AG20443 (cell line): ENCODE measurements at regions not wholly inside any gene's neighbourhood (a gene's known extent, or its start where the extent isn't known, plus 50 kb on each side); places are given as distances from the start of the nearest gene placed in this dataset.
A peak's percentile ranks its signal among the peaks of the same experiment; 100 is the strongest.

Experiments
- DNase-seq: peaks from one replicate; pipeline ENCODE4 v3.0.0; 2012; ENCODE audit warnings: low spot score, mixed read lengths

DNA sequence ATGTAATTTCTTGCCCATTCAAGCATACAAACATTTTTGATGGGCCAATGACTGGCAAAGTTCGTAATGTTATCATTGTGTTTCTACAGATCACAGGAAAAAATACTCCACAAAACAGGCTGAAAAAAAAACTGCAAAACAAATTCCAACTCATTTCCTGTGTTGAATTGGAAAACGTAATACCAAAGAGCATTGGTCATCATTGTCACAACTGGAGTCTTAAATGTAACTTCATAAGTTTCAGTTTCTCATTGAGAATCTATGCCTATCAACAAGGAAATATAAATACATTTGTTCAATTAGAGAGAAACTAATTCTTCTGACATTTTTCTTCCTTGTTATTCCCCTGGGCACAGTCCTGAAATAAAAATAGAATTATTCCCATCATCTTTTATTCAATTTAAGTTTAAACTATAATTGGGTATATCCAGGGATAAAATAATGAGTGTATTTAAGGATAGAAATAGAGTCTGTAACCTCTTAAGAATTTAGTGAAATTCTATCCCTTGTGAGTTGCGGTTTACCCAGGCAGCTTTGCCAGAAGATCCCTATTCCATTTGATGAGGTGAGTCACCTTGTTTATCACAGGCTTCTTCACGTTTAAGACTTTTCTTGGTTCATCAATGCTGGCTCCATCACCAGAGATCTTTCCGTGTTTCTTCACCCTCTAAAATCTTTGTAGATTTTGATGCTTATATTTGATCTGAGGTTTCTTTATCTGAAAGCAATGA lies 112.7 kb upstream of the ITGA1 start:
- DNase-seq = peak; percentile 64

DNA sequence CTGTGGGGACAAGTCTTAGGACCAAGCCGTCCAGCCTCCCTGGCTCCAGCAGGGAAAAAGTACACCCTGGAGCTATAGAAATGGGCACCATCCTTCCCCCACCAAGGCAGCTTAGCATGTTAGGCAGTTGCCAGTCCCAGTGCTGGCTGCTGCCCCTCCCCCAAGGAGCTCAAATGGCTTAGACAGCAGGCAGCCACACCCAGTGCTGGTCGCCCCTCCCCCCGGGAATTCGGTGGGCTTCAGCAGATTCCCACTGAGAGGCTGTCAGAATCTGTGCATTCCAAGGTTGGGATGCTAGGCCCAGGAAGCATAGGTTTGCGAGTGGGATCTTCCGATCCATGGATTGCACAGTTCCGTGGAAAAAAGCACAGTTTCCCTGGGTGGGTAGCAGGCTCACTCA lies 105.2 kb upstream of the ITGA1 start:
- DNase-seq = no peak

DNA sequence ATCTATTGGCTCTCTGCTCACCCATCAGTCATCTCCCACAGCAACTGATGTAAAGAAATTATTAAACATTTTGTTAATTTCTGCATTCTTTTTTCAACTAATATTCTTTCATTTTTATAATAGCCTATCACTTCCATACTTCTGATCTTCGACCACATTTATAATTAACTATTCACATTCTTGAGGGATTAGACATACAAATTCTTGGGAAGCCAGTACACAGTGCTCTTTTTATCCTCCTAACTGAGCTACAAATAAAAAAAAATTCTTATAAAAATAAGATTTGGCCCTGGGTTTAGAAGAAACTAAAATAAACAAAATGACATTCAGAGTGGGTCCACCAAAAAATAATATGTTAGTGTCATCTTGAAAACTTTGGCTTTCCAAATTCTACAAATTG lies 103.7 kb upstream of the ITGA1 start:
- peak; percentile 18 for DNase-seq

DNA sequence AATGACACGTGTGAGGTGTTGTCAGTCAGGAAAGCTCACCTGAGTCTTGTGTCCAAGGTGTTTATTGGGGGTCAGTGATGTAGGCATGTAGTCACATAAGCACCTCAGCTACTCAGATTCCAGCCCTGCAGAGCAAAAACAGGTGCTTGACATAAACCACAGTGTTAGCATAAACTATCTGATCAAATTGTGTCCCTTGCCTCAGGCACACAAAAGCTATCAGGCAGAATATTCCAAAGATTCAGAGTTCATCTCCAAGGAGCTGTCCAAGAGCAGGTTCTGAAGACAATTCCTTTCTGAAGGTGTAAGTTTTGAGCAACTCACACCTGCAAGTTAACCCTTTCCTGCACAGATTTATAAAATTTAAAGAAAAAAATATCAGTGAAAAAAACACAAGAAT lies 102.2 kb upstream of the ITGA1 start:
- no peak for DNase-seq

DNA sequence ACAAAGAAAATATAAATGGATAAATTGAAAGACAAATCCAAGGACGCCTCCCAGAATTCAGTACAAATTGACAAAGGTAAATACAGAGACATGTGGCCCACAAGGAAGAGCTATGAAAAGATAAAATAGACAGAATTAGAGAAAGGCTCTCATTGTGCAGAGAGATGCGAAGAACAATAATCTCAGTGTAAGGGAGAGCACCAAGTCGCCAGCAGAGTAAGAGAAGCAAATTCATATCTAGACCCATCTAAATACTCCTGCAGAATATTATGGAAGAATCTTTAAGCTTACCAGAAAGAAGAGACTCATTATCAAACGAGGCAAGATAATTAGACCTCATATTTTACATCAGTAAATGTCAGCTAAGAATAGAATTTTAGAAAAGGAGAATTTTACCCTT lies 101.7 kb upstream of the ITGA1 start:
- DNase-seq = no peak

DNA sequence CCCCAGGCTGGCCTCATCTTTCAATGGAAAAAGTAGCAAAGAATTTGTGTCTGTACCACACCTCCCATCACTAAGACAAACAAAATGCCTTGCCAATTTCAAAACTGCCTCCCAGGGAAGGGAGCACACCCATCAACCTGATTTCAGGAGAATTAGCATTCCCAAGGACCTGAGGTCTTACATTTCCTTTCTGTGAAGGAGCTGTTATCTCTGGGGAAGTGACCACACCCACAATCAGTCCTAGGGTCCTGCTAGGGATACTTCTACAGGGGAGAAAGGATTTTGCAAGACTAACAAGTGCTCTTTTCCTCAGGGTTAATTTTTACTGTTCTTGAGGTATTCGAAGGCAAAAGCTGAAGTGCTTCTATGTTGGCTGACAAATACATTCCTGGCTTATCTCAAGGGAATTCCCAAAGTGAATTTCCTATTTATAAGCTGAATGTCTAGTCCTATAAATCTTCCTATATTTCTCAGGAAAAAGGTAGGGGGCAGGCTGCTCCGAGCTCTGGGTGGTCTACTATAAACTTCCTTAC lies 97.4 kb upstream of the ITGA1 start:
- DNase-seq = peak; percentile 17

DNA sequence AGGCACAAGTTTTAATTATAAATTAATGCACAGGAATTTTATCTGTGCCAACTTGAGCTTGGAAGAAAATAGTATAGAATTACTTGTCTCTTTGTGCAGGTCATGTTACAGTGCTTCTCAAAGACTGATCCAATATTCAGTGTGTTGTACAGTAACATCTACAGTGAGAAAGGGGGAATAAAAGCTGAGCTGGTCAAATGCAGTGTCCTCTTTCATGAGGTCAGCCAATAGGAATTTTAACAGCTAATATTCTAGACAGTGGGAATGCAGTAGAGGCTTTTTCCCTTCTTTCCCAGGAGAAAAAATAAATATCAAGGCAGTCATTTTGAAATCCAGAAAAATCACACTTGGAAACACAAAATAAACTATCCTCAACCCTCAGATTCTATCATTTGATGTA lies 95.7 kb upstream of the ITGA1 start:
- peak; percentile 58 for DNase-seq

DNA sequence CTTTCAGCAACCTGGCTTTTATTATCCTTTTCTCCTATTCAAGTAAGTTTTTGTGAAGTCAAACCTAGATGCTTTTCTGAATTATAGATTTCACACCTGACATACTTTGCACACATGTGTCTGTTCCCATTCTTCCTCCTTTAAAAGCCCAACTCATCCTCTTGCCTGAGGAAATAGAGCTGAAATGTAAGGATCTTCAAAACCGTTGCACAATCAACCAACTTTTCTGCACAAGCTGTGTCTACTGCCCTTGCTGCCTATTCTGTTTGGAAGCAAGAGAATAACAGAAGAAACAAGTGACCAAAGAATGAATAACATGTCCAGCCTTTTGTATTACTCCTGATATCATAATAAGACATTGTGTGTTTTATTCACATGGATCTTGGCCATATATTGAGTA lies 95.1 kb upstream of the ITGA1 start:
- DNase-seq = no peak

DNA sequence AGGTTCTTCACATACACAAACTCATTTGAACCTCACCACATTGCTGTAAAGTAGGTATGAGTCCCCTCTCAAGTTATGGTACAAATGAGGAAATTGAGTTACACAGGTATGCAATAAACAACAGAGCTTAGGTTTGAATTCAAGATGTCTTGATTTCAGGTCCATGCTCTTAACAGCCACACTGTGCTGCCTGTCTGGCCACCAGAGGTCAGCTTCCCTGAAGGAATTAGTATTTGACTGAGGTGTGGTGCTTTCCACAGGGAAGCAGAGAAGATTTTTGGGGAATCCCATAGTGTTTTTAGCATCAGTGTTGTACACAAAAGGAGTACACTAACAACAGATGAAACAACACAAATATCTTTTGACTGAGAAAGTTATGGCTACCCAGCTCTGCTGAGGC lies 94.4 kb upstream of the ITGA1 start:
- DNase-seq = peak; percentile 49

DNA sequence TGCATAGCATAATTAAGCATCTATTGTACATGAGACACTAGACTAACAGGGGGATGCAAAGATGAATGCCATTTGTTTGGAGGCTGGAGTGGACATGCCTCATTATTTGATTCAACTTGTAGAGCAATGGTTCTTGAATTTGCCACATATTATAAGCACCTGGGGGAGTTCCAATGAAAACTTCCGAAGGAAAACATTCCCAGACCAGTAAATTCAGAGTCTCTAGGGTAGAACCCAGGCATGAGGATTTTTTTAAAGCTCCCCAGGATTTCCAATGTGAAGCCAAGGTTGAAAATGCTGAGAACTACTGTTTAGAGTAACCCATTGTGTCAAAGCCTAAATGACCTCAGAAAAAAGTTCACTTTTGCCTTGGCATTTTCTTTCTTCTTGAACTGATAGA lies 93.9 kb upstream of the ITGA1 start:
- no peak for DNase-seq

DNA sequence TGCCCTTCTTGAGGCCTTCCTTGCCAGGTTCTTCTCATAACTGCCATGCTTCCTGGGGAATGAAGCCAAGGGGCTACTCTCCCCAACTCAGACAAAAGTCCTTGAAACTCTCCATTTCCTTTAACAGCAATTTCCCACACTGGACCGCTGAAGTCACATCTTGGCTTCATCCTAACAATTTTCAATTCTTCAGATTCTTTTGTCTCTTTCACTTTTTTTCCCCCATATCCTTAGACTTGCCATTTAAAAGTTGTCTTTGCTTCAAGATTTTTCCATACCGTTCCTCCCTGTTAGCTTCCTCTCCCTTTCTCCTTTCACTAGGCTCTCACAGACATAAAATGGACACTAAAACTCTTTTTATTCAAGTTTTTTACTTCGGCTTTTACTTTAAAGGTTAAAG lies 93.1 kb upstream of the ITGA1 start:
- DNase-seq = no peak

DNA sequence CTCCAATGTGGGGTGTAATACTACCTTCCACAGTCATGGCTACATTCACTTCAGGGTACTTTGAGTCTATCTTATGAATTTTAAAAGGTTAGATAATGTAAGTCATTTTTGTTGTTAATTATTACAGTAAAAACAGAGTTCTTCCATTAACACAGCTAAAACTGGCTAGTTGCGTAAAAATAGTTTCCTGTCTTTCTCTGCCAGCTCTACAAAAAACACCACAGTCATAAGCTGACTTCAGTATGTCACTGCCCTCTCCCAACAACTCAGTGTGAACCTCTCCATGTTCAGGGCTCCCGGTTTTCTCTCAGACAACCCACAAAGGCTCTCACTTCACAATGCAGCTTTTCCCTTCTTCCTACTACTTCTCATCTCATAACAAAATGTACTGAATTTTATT lies 84.8 kb upstream of the ITGA1 start:
- peak; percentile 33 for DNase-seq

DNA sequence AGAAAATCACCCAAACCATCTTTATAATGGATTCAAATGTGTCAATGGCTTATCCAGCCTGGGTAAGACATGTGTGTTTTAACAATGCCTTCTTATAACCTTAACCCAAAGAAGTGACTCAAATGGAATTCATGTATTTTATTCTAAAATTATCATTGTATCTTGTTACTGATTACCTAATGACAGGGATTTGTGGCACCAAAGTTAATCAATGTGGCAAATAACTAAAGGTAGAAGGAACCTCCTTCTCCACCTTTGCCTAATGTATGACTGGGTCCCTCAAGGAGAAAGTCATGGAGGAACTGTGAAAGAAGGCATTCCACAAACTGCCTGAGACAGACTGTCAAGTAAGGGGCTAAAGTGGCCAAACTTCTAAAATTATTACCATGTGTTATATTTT lies 84.4 kb upstream of the ITGA1 start:
- no peak for DNase-seq

DNA sequence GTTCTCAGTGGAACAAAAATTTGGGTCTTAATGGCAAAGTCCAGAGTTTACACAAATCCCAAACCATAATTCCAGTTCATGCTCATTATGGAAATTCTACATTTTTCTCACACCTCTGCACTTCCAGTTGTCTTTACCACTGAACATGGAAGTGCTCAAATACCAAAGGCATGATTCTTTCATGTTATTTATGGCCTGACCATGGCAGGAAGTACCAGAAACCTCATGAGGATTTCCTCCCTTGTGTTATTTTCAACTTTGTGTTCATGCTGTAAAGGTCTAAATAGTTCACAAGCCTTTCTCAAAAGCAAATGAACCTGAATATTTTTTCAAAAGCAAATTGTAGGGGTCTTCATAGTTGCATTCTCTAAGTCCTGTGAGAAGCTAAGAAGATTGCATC lies 82.0 kb upstream of the ITGA1 start:
- DNase-seq = no peak

DNA sequence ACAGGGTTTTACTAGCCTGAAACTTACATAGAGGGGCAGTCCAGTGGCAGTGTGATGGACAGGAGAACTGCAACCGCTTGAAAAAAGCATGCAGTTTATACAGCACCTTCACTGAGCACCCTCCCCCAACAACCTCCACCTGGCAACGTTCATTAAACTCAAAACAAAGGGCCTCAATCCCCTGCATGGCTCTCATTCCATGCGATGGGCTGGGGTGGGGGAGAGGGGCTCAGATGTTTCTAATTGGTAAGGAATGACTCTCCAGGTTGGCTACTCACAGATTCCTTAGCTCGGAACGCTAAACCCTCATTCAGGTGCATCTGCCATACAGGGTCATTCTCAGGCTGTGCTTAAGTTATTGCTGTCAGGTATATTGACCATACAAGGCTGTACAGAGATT lies 80.9 kb upstream of the ITGA1 start:
- DNase-seq = no peak

DNA sequence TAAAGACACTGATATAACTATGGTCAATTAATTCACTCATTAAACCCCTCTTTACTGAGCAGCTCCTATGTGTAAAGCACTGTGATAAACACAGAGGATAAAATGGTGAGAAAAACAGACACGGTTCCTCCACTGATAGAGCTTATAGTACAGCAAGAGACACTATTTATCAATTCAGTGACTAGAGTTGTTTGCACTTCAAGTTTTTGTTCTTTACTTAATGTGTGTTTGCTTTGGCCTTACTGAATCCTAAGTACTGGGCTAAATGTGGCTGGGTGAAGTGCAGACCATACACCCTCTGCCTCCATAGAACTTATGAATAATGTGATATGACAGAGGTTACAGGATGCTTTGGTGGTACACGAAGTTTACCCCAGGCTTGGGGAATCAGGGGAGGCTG lies 80.1 kb upstream of the ITGA1 start:
- no peak for DNase-seq

DNA sequence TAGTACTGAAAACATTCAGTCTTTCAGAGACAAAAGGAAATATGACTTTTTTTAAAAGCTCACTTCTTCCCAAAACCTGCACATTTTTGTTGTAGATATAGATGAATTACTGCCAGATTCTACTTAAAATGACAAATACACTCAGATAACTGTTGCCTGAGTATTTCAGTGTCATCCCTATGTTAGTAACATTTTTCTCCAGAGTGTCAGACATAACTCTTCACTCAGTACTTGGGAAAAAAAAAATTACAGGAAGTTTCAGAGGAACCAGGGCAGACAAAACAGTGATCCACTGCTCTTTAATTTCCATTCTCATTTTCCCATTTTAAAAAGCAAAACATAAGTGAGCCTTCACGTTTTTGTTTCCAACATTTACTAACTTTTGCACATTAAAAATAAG lies 79.3 kb upstream of the ITGA1 start:
- DNase-seq = no peak

DNA sequence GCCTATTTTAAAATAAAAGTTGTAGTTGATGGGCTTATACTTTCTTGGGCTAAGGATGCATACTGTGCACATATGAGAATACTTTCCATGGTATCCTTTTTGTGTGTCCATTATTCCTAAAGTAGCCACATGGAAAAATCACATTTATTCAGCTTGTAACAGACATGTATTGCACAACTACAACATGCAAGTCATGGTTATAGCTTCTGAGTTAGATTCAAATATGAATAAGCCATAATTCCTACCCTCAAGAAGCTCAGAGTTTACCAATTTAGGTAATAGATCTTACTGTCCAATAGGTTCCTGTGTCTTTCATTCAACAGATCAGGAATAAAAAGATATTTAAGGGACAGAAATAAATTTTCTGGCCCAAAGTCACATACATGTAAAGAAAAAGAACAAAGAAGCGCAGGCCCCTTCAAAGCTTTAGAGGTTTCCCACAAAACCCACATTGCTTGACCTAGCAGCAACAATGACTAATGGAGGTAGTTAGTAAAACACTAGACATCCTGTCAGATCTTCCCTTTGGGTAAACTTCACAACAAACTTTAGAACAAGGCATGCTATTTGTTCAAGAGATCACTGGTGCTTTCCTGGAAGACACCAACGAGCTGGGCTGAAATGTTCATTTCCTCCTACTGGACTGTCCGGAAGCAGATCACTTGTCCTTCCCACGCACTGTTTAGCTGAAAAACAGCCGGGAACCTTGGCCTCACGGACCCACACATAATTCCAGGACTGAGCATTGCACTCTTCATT lies 78.4 kb upstream of the ITGA1 start:
- DNase-seq = no peak

DNA sequence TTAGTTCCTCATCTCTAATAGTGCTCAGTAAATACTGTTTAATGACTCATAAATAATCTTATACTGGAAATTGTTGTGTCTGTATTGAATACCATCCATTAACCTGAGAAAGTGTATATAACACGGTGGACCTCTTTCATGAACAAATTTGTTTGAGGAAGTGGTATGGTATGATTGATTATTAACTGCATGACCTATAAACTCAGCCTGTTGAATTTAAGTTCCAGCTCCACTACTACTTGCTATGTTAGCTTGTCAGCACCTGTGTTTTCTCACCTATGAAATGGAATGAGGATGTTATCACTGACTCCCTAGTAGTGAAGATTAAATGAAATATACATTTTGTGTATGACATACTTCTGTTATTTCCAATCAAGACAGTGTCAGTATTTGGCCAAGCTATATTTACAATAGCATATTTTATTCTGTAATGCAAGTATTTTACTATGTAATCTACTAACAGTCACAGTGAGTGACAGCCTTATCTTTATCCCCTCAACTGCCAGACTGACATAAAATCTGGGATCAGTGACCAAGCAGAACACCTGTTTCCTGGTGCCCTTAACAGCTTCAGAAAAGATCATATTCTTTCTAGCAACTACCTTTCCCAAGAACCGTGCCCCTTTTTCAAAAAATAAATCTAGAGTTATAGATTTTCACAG lies 77.3 kb upstream of the ITGA1 start:
- DNase-seq = no peak

DNA sequence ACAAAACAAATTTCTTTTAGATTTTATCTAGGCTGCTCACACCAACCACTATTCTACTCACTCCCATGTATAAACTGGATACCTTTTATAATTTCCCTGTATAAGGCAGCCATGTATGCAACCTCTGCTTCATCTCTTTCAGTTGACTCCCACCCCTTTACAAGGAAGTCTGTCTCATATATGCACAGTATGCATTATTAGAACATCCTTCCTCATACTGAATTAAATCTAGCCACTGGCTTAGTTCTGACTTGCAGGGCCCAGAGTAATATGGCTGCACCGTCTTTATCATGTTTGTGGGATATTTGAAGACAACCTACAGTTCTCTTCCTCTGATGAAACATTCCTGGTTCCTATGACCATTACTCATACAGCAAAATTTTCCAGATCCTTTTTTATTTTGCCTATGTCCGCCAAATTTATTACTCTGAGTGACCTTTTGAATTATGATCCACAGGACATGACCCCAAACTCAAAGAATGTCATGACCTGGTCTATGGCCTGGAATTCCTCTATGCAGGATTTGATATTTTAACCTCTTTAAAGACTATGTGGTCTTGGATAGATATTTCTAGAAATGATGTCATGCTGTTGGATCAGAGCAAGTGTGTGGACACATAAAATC lies 76.6 kb upstream of the ITGA1 start:
- no peak for DNase-seq

DNA sequence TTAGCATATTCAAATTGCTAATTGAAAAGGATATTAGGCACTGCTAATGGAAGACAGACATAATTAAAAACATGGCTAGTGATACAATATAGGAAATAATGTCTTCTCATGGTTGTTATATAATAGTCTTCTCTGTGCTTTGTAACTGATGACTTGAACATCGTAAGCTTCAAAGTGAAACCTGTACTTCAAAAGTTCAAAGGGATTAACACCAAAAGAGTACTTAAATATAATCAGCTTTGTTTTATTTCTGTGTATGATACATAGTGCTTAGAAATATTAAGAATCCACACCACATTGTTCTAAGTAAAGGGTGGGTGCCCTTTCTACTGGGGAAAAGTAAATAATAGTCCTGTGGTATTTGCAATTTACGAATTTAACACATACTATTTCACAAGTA lies 75.4 kb upstream of the ITGA1 start:
- no peak for DNase-seq

DNA sequence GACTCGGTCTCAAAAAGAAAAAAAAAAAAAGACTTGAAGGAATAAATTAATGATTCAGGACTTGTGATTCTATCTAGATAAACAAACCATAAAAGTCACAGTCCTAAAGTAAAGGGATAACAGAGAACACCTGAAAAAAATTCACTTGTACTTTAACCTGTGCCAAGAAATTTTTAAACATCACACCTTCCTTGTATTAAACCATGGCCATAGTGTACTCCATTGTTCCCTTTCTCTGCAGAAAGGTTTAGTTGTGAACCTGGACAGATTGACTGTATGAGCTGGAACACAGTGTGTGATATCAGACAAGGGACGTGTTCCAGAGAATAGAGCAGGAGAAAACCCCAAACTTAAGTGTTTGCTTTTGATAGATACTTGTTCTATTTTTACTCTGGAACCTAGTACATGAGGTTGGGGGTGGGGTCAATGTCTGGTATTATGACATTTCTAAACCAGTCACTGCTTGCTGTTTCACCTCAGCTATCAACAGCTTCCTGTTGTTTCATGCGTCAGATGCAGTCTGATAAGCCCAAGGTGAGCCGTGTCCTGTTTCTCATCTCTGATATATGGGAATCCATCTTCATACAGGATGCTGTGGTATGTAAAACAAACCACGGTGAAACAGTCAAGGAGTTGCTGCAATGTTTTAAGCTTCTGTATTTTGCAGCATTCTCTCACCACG lies 62.5 kb upstream of the ITGA1 start:
- no peak for DNase-seq
